IPS-NIHi11 (cell line): ENCODE measurements at regions not wholly inside any gene's neighbourhood (a gene's known extent, or its start where the extent isn't known, plus 50 kb on each side); places are given as distances from the start of the nearest gene placed in this dataset.

ENCODE experiments used
- DNase-seq: peaks from one replicate; pipeline ENCODE4 v3.0.0; 2012; ENCODE audit warnings: mixed read lengths, low spot score

- DNase-seq = no peak
These were observed 493.6 kb downstream of the EPM2A start for GRCh38 chr6:145241721-145242120.

DNA sequence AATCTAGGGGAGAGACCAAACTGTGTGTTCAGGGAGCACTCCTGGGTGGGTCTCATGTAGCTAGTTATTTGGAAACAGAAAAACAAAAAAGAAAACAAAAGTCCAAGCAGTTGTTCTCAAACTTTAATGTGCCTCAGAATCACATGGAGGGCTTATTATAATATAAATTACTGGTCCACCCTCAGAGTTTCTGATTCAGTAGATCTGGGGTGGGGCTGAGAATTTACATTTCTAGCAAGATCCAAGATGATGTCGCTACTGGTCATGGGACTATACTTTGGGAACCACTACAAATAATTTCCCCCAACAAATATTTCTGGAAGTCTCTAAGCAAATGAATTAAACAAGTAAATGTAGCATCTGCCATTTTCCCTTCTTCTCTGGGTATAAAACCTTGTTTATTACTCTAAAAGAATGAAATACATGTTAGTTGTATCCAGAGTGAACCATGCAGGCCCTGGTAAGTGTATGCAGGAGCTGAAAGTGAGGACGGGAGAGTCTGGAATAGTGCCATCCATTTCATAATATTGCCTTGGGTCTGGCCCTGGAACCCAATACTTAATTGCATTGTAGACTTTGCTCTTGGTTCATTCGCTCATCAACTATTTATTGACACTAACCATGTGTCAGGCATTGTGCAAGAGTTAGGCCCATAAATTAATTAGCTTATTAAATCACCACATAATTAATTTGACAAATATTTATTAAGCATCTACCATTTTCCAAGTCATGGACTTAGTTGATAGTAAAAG lies 490.8 kb downstream of the EPM2A start:
- no peak for DNase-seq

GRCh38 chr6:145245119-145245518 lies 490.2 kb downstream of the EPM2A start:
- no peak for DNase-seq

DNA sequence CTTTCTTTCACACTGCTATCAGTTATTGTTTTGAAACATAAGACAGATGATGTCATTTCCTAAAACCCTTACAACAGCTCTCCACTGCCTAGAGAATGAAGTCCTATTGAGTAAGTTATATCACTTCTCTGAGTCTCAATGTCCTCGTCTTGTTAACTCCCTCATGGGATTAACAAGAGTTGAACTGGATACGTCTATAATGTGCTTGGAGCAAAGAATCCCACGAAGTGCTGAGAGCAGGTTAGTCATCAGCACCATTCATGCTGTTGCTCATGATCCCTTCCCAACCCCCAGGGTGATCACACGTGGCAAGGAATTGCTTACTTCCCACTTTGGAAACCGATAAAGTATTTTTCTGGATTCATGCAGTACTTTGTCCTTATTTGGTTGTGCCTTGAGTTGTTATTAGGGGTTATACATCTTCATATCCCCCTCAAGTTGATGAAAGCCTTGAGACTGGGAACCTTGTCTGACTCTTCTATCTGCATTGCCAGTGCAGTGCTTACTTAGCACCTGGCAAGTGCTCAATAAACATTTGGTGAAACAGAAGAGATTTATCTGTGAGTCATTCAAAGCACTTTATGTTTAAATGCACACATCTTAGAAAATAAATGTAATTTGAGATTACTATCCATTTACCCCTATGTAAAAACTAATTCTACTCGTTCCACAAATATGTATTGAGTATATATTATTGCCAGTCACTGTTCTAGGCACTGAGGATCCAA lies 487.5 kb downstream of the EPM2A start:
- no peak for DNase-seq

DNA sequence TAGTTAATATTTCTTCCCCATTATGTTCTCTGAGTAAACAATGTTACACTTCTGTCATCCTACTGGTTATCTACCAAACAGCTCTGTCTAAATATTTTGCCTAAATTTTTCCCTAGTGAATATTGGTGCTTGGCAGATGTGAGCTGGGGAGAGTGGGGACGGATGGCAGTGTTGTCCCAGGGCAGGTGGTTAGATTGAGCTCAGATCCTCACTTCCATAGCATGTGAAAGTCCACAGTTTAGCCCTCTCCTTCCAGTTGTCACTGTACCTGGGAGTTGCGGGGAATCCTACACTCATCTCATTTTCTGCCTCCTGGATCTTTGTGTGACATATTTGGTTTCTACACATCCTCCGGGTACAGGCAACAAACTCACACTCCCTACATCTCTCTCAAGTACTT lies 484.9 kb downstream of the EPM2A start:
- no peak for DNase-seq

DNA sequence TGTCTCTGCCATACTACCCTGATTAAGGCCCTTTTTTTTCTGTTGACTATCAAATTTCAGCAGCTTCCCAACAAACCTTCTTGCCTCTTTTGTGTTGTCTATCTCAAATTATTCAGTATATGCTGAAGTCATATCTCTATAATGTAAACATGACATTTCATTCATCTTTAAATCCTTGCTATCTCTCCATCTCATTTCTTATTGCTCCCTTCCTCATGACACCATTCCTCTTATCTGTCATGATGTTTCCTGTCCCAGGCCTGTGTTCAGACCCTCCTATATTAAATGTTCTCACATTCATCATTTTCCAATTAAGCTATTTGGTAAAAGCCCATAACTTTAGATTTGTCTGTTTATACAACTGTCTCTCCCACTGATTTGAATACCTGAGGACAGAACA lies 482.6 kb downstream of the EPM2A start:
- DNase-seq = no peak

- no peak for DNase-seq
These were observed 480.5 kb downstream of the EPM2A start for GRCh38 chr6:145254649-145255401.

- no peak for DNase-seq
These were observed 477.6 kb downstream of the EPM2A start for GRCh38 chr6:145257704-145258103.

- DNase-seq = no peak
These were observed 477.2 kb downstream of the EPM2A start for GRCh38 chr6:145258122-145258521.

- no peak for DNase-seq
These were observed 474.7 kb downstream of the EPM2A start for GRCh38 chr6:145260484-145261175.

- DNase-seq = no peak
These were observed 473.6 kb downstream of the EPM2A start for GRCh38 chr6:145261758-145262157.

DNA sequence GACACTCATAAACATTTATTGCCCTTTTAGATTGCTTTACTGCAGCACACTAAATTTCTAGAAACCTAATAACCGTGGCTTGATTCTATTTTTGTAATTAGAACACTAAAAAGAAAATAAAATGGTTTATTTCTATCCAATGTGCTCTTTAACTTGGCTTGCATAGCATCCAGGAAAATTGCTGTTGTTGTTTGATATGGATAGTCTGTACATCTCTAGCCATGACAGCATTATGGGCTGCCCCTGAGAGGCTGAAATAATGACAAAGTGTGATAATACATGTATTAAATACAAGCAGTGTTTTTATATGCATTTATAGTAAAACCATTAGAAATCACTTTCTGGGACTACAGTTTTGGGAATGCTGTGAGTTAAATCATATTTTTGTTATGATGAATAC lies 472.5 kb downstream of the EPM2A start:
- DNase-seq = no peak

DNA sequence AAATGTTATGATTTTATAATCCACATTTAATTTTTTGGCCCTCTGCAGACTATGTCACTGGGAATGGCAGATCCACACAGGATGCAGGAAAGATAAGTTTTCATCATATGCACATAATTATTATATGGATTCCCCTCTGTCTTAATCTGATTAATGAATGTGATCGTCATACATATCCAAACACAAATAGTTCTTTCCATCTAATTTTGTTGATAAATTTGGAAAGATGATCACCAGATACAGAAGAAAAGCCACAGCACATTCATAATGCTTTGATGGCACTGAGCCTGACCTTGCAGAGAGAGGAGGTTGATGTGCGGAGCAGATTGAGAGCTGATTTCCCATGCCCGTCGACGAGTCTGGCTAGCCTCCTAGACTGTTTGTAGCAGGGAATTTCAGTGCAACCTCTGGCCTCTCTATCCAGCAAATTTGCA lies 471.5 kb downstream of the EPM2A start:
- no peak for DNase-seq

DNA sequence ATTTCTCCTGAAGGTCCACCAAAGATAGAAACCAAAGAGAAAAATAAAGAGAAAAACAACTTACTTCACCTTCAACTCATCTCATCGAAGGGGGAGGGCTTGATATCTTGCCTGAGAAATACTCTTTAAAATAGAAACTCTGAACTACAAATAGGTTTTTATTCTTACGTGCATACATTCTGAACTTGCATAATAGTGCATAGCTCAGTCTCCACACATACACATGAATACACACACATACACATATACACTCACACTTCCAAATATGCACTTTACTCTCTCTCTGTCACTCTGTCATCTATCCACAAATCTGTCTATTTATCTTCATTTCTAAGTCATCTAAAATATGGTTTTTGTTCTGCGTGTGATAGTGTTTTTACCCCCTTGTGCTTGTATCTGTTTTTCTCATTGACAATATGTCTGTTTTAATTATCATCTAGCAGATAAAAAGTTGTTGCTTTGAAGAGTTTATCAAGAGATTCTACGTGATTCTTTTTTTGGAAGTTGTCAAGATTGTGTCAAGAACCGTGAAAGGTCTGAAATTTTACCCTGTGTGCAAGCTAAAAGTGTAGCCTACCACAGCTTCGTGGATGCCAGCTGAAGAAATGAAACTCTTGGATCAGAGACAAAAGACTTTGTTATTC lies 468.8 kb downstream of the EPM2A start:
- no peak for DNase-seq

DNA sequence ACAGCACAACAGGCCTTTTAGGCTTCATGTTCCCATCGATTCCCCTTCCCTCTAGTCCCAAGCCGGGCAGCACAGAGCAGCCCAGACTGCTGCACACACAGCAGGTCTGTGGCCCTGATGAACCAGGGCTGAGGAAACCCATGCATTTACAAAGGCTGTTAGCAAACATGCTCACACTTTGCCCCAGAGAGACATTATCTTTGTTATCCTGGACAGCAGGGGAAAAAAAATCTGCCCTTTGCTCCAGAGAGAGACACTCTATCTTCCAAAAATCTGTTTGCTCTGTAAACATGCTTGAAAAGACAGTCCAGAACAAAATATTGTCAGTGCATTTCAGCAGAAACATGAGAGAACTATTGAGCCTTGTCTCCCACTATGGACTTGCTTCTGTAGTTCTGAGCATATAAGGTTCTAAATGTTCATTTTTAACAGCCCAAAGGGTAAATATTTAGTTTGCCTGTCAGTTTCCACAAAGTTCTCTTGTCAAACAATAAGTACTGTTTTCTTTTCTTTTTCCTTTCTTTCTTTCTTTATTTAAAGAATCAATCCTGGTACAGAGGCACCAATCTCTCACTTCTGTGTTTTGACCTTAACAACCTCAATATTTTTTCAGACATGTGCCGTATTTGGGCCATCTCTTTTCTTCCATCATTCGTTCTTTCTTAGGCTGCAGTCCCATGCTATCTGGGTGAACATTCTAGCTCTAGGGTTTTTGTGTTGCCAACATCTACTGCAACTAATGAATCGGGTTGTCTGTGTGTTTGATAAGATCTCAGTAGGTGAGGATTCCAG lies 468.0 kb downstream of the EPM2A start:
- DNase-seq = no peak

GRCh38 chr6:145270464-145270863 lies 464.9 kb downstream of the EPM2A start:
- DNase-seq = no peak

- no peak for DNase-seq
These were observed 464.3 kb downstream of the EPM2A start for GRCh38 chr6:145271040-145271439.

DNA sequence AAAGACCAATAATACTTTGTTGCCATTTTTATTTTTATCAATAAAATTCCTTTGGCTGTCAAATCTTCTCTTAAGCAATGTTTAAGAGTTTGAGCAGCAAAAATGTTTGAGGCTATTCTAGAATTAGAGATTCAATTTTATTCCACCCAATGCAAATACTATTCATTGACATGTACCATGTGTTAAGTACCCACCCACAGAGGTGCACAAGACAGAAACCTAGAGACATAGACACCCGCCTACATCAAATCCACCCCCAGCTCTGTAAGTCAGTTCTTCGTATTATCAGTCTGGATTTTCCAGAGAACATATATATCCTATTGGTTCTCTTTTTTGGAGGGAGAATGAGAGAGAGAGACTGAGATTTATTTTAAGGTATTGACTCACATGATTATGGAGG lies 463.7 kb downstream of the EPM2A start:
- no peak for DNase-seq

DNA sequence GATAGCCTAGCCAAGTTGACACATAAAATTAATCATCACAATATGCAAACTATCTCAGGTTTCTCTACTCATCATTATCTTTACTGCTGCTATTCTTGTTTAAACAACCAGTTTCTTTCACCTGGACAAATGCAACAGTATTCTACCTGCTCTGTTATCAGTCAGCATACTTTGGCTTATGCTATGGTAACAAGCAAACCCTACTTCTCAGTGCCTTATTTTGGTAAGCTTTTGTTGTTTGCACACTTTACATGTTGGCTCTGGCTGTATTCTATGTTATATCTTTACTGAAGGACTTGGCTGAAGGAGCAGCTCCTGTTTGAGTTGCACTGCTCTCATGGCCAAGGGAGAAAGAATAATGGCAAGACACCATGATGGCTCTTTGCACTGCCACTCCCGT lies 463.1 kb downstream of the EPM2A start:
- no peak for DNase-seq

DNA sequence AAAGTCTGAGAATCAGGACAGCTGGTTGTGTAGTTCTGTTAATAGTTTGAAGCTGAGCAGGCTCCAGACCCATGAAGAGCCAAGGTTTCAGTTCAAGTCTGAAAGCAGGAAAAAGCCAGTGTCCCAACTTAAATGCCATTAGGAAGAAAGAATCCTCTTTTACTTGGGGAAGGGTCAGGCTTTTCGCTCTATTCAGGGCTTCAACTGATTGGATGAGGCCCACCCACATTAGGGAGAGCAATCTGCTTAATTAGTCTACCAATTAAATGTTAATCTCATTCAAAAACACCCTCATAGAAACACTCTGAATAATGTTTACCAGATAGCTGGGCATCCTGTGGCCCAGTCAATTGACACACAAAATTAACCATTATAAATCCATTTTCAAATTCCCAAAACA lies 462.2 kb downstream of the EPM2A start:
- DNase-seq = no peak

- DNase-seq = no peak
These were observed 461.2 kb downstream of the EPM2A start for GRCh38 chr6:145274083-145274482.
